ENCODE measurements at regions not wholly inside any gene's neighbourhood (a gene's known extent, or its start where the extent isn't known, plus 50 kb on each side); places are given as distances from the start of the nearest gene placed in this dataset.

DNA sequence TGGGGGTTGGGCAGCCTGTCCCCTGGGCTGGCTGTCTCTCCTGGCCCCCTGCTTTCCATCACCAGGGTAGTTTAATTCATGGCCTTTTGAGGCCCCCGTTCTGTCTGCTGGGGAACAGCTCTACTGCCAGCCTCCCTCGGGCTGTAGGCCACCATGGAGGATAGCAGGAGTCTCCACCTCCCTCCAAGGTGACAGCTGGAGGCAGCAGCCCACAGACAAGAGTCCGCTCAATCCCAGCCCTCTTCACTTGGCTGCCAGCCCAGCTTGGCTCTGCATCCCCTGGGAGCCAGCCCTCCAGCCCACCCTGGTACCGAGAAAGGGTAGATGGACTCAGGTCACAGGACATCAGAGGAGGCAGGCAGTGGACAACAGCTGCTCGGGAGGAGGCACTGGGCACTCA lies 194.6 kb upstream of the SDK2 start:
- DNase-seq: no peak
- no peaks in the 10 kb centered on the region for H3K27me3 ChIP-seq
- no peaks in the 10 kb centered on the region for H3K4me1 ChIP-seq
- no peak for TF ChIP-seq POLR2A (IDR thresholded peaks at IDR 0.05)
- TF ChIP-seq, protein P1, sequence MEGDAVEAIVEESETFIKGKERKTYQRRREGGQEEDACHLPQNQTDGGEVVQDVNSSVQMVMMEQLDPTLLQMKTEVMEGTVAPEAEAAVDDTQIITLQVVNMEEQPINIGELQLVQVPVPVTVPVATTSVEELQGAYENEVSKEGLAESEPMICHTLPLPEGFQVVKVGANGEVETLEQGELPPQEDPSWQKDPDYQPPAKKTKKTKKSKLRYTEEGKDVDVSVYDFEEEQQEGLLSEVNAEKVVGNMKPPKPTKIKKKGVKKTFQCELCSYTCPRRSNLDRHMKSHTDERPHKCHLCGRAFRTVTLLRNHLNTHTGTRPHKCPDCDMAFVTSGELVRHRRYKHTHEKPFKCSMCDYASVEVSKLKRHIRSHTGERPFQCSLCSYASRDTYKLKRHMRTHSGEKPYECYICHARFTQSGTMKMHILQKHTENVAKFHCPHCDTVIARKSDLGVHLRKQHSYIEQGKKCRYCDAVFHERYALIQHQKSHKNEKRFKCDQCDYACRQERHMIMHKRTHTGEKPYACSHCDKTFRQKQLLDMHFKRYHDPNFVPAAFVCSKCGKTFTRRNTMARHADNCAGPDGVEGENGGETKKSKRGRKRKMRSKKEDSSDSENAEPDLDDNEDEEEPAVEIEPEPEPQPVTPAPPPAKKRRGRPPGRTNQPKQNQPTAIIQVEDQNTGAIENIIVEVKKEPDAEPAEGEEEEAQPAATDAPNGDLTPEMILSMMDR (IDR thresholded peaks at IDR 0.05): no peak
- intact Hi-C loops (cut with DNase I; ENCODE audit: low total_unique reads): no loop called here
- H3K9me3 ChIP-seq: no peaks in the 10 kb centered on the region
- H3K36me3 ChIP-seq (ENCODE audit: low read depth, missing control alignments): no peaks in the 10 kb centered on the region
- WGBS, 2 donors: 48 to 66% methylated on average over 4 to 5 of the region's 5 CpGs
- H3K27ac ChIP-seq: no peak overlapping the region
- H3K4me3 ChIP-seq: no peak overlapping the region

DNA sequence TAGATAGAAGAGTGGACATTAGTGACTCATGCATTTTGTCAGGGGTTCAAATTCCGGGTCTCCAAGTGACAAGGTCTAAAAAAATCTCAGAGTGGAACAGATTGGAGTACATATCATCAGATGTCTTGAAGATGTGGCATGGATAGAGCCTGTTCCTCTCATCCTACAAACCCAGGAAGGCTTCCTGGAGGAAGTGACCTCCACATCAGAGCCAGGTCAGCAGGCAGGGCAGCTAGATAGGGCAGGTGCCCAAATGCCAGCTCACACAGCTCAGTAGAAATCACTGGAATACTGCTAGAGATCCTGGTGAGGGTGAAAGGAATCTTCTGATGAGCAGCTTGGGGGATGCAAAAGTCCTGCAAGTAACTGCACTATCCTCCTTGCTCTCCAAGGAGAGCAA lies 196.6 kb upstream of the SDK2 start:
- Histone ChIP-seq H3K36me3 (ENCODE audit: low read depth, missing control alignments) (no peaks in the 10 kb centered on the region), H3K27ac (no peak overlapping the region), H3K9me3 (no peaks in the 10 kb centered on the region), H3K4me3 (no peak overlapping the region), H3K4me1 (no peaks in the 10 kb centered on the region), H3K27me3 (no peaks in the 10 kb centered on the region)
- intact Hi-C loops (cut with DNase I; ENCODE audit: low total_unique reads): no loop called here
- no peak for TF ChIP-seq POLR2A (IDR thresholded peaks at IDR 0.05)
- TF ChIP-seq, protein P1 (IDR thresholded peaks at IDR 0.05): no peak
- DNase-seq: no peak
- WGBS, 2 donors: 89 to 94% methylated on average over 1 of the region's 1 CpG

DNA sequence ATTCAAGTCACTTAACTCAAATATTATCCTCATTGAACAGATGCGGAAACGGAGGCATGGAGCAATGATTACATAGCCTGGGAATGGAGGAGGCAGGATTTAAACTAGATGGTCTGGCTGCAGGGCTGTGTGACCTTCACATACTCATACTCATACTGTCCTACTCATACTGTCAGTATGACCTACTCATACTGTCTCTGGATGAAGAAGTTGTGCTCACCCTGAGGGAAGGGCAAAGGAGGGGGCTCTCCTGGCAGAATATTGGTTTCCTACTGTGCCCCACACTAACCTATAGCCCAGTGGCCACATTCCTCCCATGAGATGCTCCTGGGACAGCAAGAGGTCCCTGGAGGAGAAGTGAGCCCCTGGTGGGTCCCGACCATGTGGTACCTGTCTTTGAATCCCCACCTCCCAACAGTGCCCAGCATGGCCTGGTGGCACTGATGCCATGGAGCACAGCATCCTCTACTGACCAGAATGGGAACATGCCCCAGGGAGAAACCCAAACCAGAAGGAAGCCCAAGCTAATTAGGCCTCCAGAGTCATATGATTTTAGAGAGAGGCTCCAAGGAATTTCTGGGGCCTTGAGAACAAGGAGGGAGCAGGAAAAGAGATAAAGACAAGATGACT lies 197.3 kb upstream of the SDK2 start:
- WGBS, 2 donors: 83 to 87% methylated on average over 3 of the region's 3 CpGs
- intact Hi-C loops (cut with DNase I; ENCODE audit: low total_unique reads): no loop called here
- TF ChIP-seq POLR2A (IDR thresholded peaks at IDR 0.05): no peak
- TF ChIP-seq, protein P1 (IDR thresholded peaks at IDR 0.05): peak; percentile 11 to 56 (median 27)
- no peak for DNase-seq
- Histone ChIP-seq H3K4me3 (no peak overlapping the region), H3K9me3 (no peaks in the 10 kb centered on the region), H3K36me3 (ENCODE audit: low read depth, missing control alignments) (no peaks in the 10 kb centered on the region), H3K4me1 (no peaks in the 10 kb centered on the region), H3K27me3 (no peaks in the 10 kb centered on the region), H3K27ac (no peak overlapping the region)

DNA sequence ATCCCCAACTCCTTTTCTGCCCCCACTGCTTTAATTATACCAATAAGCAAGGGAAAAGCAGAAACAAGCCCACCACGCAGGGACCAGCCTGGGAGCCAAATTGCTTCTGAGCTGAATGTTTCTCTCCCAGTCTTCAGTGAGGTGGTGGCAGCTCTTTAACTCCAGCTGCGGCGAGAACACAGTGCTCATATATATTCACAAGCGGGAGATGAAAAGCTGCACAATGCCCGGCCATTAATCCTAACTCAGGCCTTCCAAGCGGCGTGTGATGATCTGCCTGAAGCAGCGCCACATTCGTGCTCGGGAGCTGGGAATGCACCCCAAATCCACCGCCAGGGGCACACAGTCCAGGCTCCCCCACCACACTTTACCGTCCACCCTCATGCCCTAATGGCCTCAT lies 203.7 kb upstream of the SDK2 start:
- intact Hi-C loops (cut with DNase I; ENCODE audit: low total_unique reads): no loop called here
- H3K9me3 ChIP-seq: no peaks in the 10 kb centered on the region
- no peak for DNase-seq
- 90 to 92% methylated on average over 12 of the region's 12 CpGs for WGBS, 2 donors
- TF ChIP-seq, protein P1 (IDR thresholded peaks at IDR 0.05): no peak
- no peak for TF ChIP-seq POLR2A (IDR thresholded peaks at IDR 0.05)
- H3K36me3 ChIP-seq (ENCODE audit: low read depth, missing control alignments): no peaks in the 10 kb centered on the region
- no peaks in the 10 kb centered on the region for H3K27me3 ChIP-seq
- H3K4me1 ChIP-seq: no peaks in the 10 kb centered on the region
- H3K4me3 ChIP-seq: no peak overlapping the region
- no peak overlapping the region for H3K27ac ChIP-seq

DNA sequence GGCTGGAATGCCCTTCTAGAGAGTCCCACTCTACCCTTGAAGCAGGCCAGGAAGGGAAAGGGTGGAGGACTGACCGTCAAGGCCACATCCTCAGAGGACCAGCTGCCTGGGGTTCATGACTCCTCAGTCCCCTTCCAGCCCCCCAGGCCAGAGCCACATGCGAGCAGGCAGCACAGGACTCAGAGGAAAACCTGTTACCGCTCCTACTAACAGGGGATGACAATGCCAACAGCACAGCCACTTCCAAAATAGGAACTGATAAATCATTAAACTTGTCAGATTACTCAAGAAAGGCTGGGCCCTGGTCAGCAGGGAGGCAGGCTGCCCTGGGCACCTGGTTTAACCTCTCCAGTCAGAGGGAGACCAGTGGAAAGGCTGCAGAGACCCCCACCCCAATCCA lies 206.2 kb upstream of the SDK2 start:
- no peaks in the 10 kb centered on the region for H3K36me3 ChIP-seq (ENCODE audit: low read depth, missing control alignments)
- H3K27me3 ChIP-seq: no peaks in the 10 kb centered on the region
- H3K4me3 ChIP-seq: no peak overlapping the region
- H3K27ac ChIP-seq: no peak overlapping the region
- TF ChIP-seq POLR2A (IDR thresholded peaks at IDR 0.05): no peak
- TF ChIP-seq, protein P1 (IDR thresholded peaks at IDR 0.05): no peak
- H3K9me3 ChIP-seq: no peaks in the 10 kb centered on the region
- WGBS, 2 donors: 65 to 81% methylated on average over 3 of the region's 3 CpGs
- no peak for DNase-seq
- intact Hi-C loops (cut with DNase I; ENCODE audit: low total_unique reads): no loop called here
- no peaks in the 10 kb centered on the region for H3K4me1 ChIP-seq

Measured in testis (tissue), 2 donors.